GM21737 (cell line): ENCODE measurements at regions not wholly inside any gene's neighbourhood (a gene's known extent, or its start where the extent isn't known, plus 50 kb on each side); places are given as distances from the start of the nearest gene placed in this dataset.
A peak's percentile ranks its signal among the peaks of the same experiment; 100 is the strongest.

Experiments
- ATAC-seq: cut with Tn5 transposase; IDR thresholded peaks from one replicate; pipeline ENCODE4 v1.9.1; 2021; ENCODE audit warnings: mild to moderate bottlenecking, moderate library complexity; ENCODE audit not compliant: unreplicated experiment

GRCh38 chr6:24043848-24044247 is 82.2 kb upstream of the NRSN1 start:
- no peak for ATAC-seq

DNA sequence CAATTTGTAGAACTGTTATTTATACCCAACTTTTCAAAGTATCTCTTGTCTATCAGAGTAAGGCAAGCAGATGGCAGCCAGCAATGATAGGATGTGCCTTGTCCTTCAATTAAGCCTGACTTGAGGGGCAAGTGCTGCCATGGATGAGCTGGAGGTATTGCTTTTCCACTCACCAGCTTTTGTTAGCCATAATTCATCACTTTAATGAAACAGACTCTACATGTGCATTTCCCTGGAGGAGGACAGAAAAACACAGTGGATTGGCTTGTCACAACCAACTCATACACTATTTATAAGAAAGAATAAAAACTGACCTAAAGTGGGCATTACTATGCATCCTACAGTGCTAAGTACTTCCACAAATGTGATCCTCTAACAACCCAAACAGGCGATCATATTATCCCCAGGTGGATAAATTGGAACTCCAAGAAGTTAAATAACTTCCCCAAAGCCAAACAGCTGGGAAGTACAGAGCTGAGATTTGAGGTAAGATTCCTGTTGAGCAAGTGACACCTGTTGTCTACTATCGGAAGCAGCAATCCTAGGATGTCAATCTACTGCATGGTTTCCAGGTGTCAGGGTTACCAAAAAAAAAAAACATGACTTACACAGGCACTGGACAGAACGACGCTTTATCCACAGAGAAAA is 73.9 kb upstream of the NRSN1 start:
- no peak for ATAC-seq

GRCh38 chr6:24052590-24052961 is 73.4 kb upstream of the NRSN1 start:
- no peak for ATAC-seq

- ATAC-seq: no peak
These were observed 73.0 kb upstream of the NRSN1 start for GRCh38 chr6:24053057-24053456.

DNA sequence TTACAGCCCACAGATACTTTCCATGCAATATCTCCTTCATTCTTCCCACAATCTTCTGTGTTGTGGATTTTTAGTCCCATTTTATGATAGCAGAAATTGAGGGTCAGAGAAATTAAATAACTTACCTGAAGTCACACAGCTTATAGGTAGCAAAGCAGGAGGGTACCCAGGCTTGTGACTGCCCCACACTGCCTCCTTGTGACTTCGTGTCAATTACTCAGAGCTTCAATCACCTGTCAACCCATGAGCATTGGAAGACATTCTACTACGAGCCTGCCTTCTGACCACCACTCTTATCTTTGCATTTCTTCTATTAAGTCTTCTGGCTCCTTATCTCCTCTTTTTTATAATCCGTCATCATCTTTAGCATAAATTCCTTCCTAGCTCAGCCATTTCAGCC is 71.6 kb upstream of the NRSN1 start:
- no peak for ATAC-seq

GRCh38 chr6:24056567-24056966 is 69.4 kb upstream of the NRSN1 start:
- ATAC-seq: no peak

DNA sequence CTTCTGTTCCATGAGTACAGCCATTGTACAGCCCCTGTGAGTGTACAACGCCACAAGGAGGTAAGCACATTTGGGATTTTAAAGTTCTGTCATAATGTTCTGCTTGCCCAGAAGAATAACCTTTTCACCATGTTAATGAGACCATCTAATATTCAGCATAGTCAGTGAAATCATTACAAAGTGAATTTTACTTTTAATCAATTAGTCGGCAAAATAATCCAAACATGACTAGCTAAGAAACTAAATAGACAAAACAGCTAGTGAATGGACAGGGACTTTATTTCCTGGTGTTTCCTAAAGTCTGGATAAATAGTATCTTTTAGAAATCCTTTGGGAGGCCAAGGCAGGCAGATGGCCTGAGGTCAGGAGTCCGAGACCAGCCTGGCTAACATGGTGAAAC is 69.0 kb upstream of the NRSN1 start:
- no peak for ATAC-seq

DNA sequence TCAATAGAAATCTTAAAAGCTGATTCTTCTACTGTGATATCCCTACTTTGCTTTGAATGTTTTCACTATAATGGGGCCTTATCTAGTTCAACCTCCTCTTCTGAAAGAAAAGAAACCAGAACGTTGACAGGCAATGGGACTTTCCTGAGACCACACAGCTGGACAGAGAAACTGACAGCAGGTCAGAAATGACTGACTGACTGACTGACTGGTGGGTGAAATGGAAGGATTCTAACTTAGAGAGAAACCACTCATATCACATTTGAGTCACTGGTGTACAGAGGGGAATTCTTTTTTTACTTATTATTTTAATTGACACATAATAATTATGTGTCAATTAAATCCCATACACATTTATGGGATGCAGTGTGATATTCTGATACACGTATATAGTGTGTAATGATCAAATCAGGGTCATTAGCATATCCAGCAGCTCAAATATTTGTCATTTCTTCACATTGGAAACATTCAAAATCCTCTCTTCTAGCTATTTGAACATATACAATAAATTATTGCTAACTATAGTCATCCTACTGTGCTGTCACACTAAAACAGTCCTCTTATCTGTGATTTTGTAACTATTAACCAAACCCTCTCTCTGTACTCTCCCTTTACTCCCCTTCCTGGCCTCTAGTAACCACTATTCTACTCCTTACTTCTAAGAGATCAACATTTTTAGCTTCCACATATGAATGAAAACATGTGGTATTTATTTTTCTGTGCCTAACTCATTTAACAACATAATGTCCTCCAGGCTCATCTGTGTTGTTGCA is 64.8 kb upstream of the NRSN1 start:
- ATAC-seq: peak; percentile 95

GRCh38 chr6:24064106-24064505 is 61.9 kb upstream of the NRSN1 start:
- no peak for ATAC-seq

GRCh38 chr6:24064832-24065231 is 61.2 kb upstream of the NRSN1 start:
- no peak for ATAC-seq

DNA sequence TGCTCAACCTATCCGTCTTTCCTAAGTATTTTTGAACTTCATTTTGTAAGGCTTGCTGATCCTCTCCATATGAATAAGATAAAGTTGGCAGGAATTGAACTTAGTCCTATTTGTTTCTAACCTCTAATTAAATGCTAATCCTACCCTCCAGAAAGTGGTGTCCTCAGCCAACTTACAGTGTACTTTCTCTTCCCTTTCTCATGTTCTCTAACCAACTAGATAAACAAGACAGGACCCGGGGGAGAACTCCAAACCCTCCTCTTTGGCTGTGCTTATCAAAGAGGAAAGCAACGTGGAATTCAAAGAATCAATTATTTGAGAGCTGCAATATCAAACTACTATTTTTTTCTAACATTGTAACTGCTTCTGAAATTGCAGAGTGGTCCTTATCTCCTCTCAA is 56.5 kb upstream of the NRSN1 start:
- no peak for ATAC-seq

GRCh38 chr6:24072038-24072746 is 53.8 kb upstream of the NRSN1 start:
- no peak for ATAC-seq

- ATAC-seq: no peak
These were observed 50.0 kb upstream of the NRSN1 start for GRCh38 chr6:24076011-24076410.
